HG02884 (cell line): ENCODE measurements at regions not wholly inside any gene's neighbourhood (a gene's known extent, or its start where the extent isn't known, plus 50 kb on each side); places are given as distances from the start of the nearest gene placed in this dataset.

Source experiments
- ATAC-seq: cut with Tn5 transposase; IDR thresholded peaks from one replicate; pipeline ENCODE4 v1.9.1; 2021; ENCODE audit warnings: mild to moderate bottlenecking, moderate library complexity; ENCODE audit not compliant: unreplicated experiment

DNA sequence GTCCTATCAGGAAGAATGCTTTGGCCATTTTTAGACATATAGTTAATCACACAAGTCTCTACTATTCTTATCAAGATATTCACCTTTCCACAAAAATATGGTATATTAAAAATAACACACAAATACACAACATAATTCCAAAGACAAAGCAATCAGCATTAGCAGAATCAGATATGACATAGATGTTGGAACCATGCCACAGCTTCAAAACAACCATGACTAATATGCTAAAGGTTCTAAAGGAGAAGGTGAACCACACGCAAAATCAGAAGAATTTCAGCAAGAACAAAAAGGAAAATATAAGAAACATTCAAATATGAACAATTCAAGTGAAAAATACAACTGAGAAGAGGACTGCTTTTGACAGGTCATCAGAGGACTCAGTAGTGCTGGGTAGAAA is 670.2 kb upstream of the SORCS1 start:
- no peak for ATAC-seq

DNA sequence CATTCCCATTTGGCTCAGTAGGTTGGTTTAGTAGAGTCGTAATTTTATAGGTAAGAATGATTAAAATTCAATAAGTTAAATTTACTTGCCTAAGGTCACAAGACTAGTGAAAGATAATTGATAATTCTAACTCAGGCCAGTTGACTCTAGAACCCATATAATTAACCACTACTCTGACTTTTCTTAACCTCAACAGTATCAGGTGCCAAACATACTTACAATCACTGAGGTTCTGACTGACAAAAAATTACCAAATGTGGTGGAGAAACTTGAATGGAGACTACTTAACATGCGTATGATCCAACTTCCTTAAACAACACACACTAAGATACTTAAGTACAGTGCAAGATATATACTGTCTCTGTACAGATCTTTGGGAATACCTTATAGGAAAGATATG is 667.3 kb upstream of the SORCS1 start:
- no peak for ATAC-seq

DNA sequence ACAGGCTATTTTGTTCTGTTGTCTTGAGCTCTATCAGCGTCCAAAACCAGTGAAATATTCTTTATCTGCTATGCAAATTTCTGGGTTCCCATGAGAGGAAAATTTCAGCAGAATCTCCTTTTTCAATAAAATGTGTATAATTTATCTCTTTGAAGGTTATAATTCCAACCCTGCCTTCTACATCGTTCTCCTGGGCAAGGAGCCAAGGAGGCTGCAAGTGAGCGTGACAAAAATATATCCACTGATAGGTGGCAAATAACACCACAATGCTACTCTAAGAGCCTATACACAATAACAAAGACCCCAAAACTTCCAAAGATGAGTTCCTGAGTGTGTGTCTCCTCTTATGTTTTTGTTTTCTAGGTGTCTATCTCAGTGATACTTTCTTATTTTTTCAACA is 664.7 kb upstream of the SORCS1 start:
- ATAC-seq = no peak

DNA sequence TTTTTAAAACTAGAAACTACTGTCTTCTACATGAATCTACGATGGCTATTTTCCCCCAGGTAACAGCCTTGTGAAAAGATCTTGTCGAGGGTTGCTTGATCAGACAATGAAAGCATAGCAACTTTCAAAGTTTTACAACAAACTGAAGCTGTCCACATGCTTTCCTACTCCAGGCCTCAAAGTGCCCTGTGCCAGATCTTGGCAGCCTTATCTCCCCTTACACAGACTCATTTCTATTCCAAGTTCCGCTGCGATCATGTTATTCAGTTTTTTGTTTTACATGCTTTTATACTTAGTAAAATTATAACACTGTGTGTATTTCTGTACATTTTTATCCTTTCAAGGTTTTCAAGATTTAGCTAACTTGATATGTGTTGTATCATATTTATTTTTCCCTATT is 661.7 kb upstream of the SORCS1 start:
- ATAC-seq = no peak

DNA sequence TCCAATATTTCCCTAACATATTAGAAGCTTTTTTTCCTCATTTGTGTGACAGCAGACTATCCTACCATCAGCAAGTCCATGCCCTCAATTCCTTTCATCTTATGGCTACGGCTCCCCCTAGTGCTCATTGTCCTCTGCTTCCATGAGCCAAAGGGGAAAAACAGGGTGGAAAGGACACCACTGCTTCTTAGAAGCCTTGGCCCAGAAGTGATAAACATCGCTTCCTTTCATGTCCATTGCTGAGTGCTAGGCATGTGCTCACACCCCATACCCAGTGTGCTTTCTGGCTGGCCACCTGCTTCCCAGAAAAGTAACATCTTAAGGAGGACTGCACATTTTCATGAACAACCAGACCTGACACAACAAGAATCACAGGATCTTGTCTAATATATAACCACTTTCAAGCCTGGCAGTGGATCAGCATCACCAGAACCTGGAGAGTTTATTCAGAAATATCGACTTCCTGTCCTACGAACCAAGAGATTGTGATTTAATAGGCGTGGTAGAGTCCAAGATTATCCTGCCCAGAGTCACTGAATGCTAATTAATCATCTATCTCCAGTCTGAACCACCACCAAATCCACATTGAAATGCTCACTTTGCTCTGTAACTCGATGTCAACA is 650.5 kb upstream of the SORCS1 start:
- no peak for ATAC-seq

DNA sequence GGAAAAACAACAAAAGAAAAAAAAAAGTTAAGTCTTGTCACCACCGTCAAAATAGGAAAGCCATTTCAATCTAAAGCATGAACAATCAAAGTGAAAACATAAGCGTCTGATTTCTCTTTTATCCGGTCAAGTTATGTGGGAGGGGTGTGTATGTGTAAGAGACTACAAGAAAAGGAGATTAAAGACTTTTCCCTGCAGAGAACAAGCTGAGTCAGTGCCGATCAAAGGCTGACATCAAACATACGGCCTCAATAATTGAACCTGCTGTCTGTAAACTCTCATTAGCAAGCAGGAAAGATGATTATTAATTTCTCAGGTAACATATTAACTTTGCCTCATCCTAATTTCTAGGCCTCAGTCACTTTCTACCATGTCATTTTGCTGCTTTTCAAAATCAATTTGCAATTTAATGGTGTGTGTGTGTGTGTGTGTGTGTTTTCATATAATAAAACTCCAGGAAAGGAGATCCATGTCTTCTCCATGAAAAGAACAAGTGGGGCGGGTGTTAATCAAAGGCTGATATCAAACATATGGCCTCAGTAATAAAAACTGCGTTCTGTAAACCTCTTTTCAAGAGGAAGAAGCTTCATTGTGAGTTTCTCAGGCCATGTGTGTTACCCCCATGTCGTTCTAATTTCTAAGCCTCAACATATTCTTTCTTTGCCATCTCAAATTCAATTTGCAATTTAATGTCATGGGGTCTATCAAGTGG is 649.1 kb upstream of the SORCS1 start:
- ATAC-seq = no peak

DNA sequence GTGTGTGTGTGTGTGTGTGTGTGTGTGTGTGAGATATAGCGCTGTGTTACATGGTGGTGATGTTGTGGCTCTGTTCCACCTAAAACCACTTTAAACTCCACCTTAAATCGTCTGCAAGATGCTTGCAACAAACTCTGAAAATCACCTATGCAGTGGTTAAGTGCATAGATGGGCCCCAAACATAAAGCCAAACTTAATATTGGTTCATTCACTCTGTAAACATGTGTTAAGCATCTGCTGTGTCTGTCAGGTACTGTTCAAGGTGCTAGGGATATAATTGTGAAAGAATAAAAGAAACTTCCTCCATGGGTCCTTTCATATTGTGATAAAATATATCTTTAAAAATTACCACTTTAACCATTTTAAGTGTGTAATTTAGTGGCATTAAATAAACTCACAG is 645.4 kb upstream of the SORCS1 start:
- ATAC-seq = no peak

DNA sequence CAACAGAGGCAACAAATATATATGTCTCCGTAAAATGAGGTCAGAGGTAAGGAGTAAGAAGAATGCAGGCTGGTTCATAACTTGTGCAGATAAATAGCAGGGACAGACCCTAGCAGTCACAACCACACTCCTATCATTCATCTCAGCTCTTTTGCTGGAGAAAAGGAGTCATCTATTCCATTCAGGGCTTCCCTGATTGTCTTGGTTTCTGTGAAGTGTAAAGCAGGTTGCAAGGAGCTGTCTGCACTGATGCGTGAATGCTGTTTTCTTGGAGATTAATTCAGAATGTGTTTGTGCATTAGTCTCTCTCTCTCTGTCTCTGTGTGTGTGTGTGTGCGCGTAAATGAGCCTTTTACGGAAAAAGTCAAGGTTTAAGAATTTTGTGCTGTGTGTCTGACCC is 643.3 kb upstream of the SORCS1 start:
- ATAC-seq = no peak

DNA sequence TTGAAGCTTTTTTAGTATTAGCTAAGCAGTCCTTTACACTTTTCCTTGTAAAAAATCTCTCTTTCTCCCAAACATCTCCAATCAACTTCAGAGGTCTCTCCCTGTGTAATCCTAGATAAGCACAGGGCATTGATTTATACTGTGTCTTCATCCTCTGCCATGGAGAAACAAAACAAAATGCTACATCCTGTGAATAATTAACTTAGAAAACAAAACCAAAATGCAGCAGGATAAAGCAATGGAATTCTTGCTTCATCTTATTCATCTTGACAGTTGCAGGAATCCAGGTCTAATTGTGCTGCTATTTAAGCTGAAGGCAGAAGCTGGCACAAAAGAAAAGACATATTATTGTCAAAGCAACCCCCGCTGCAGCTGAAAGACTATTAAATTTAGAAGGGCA is 641.5 kb upstream of the SORCS1 start:
- ATAC-seq = no peak

DNA sequence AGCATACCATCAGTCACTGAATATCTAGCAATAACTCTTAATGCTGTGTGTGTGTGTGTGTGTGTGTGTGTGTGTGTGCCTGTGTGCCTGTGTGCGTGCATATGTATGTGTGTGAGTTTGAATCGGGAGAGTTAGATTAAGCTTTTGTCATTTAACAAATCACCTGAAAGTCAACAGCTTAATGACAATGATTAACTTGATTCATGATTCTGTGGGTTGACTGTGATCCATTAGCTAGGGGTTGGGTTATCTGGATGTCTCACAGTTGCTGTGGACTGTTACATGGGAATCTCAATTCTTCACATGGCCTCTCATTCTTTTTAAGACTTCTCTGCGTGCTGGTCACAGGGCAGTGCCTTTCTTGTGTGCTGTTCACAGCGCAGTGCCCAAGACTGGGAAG is 639.0 kb upstream of the SORCS1 start:
- no peak for ATAC-seq

DNA sequence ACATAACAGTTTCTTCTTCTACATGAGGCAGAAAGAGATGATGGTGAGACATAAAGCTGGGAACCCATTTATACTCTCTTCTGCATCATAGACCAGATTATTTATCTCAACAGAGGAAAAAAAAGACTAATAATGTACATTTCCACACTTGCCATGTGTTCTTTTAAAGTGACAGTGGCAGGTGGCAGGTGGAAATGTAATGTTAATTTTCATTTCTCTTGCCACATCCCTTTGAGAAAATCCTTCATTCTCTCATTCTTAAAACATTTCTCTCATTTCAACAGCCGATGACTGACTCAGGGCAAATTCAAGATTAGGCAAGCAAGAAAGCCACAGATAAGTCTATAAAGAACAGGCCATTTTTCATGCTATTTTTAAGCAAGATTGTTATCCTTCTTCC is 635.6 kb upstream of the SORCS1 start:
- no peak for ATAC-seq

DNA sequence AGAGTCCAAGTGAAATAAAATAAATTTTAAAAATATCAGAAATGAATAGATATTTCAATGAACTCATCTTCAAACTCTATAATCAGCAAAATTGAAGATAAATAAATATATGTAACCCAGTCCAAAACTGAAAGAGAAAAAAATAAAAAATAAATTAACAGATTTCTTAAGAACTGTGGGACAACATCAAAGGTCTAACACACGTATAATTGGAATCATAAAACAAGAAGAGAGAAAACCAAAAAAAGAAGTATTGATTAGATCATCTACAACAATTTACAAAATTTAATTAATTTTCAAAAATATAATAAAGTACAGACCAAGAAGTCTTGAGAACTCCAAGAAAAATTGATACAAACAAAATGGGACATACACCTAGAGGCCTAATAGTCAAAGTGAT is 625.8 kb upstream of the SORCS1 start:
- no peak for ATAC-seq

DNA sequence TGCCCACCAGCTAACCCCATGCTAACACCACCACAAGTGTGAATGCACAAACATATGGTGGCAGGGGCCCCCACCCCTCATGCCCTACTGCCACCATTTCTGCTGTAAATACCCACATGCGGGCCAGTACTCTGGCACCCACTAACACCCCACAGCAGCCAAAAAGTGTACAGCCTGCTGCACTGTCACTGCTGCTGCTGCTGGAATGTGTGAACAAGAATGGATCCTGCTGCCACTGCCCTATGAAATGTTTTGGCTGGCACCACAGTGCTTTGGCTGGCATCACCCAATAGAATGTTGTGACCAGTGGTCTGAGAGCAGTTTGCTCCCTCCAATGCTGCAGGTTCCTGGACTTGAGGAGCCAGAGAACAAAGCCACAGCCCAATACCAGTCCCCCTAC is 606.6 kb upstream of the SORCS1 start:
- ATAC-seq = no peak

DNA sequence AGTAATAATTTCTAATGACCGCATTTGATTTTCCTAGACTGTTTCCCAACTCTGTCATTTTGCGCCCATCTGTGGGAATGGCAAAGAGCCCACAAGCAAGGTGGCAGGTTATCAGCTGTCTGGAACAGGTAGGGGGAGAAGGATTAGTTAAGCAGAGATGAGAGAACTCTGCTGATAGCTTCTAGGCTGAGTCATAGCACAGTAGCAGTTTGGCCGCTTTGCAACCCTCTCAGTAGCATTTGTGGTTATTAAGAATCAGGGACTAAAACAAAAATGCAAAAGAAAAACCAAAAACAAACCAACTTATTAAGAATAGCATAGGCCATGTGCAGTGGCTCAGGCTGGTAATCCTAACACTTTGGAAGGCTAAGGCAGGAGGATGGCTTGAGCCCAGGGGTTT is 602.7 kb upstream of the SORCS1 start:
- no peak for ATAC-seq

DNA sequence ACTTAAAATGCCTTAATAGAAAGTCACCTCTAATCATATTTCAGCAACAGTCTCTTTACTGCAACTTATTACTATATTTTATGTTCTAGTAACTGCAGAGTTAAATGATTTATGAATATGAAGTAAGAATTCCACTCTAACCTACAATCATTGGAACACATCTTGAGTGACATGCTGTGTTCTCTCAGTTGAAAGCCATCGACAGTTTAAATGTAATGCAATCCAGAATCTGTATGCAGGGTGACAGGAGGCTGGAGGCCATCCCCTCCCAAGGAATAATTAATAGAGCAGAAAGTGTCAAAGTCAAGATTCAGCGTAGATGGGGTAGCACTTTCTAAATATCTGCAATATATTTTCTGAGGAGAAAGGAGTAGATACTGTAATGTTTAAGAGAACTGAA is 590.3 kb upstream of the SORCS1 start:
- no peak for ATAC-seq

DNA sequence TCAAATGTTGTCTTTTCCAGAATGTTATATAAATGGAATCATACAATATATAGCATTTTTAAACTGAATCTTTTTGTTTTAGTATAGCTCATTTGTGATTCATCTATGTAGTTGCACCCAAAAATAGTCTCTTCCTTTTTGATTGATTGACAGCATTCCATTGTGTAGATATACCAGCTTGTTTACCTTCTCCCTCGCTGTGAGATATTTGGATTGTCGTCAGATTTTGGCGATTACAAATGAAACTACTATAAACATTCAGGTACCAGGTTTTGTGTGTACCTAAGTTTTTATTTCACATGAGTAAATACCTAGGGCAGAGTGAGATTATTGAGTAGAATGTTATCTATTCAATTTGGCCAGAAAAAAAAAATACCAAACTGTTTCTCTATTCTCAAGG is 584.7 kb upstream of the SORCS1 start:
- ATAC-seq = no peak

DNA sequence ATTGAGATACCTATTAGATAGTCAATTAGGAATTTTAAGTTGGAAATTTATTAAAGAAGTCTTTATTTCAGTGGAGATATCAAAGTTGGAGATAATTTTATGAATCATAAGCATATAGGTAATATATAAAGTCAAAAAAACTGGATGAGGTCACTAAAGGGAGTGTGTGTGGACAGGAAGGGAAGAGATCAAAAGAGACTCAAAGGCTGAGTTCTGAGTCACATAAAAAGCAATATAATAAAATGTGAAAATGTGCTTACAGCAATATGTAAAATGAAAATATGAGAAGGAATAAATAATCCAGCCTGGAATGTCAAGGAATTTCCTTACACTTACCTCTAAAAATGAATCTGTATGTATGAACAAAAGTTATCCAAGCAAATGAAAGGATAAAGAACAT is 583.3 kb upstream of the SORCS1 start:
- no peak for ATAC-seq

DNA sequence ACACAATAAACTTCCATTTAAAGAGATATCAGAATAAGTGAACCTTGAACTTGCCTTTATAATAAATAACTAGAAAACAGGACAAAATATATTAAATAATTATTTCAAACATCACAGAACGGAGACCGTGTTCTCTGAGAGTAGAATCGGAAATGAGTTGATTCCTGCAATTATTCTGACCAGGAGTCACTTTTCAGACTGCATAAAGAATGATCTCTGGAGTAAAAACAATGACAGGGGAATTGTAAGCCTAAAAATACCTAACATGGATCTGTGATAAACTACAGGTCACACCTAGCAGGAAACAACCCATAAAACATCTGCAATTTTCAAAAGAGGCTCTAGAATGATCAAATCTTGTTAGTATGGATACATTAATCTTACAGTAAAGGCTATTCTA is 577.5 kb upstream of the SORCS1 start:
- ATAC-seq = no peak

DNA sequence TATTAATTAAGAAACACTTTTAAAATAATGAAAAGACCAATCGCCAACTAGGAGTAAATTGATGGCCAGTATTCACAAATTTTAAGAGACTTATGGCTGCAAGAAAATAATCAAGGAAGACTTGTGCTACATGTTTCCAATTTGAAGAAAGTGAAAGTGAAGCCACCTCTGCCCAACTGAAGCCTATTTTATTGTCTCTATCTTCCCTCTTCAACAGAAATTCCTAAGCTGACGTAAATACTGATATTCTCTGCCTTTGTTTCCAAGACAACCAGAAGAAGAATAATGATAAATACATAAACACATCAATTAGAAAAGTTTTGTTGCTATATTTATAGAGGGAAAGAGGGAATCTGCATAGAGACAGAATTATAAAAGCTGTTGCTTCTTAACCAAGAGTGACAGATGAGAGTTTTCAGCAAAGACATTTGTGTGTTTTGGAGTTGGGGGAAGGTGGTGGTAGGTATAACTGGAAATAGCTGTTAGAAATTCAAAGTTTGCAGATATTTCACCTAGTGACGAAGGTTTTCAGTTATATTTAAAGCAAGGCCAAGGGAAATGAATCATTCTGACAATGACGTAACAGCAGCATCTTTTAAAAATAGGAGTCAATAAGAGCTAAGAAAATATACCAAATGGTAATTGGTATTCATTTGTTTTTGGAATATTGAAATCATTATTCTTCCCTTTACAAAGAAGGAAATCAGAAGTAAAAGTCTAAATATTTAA is 576.6 kb upstream of the SORCS1 start:
- no peak for ATAC-seq

DNA sequence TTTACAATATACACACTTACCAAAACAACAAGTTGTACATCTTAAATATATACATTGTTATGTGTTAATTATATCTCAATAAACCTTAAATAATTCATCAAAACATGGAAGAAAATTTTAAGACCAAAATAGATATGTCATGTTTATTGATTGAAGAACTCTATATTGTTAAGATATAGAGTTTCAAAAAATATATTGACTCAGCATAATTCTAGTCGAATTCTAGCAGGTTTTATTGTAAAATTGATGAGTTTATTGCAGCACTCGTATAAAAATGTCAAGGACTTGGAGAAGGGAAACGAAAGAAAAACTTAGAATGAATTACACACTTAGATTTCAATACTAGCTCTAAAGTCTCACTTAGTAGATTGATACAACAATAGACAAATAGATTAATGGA is 575.4 kb upstream of the SORCS1 start:
- ATAC-seq = no peak

DNA sequence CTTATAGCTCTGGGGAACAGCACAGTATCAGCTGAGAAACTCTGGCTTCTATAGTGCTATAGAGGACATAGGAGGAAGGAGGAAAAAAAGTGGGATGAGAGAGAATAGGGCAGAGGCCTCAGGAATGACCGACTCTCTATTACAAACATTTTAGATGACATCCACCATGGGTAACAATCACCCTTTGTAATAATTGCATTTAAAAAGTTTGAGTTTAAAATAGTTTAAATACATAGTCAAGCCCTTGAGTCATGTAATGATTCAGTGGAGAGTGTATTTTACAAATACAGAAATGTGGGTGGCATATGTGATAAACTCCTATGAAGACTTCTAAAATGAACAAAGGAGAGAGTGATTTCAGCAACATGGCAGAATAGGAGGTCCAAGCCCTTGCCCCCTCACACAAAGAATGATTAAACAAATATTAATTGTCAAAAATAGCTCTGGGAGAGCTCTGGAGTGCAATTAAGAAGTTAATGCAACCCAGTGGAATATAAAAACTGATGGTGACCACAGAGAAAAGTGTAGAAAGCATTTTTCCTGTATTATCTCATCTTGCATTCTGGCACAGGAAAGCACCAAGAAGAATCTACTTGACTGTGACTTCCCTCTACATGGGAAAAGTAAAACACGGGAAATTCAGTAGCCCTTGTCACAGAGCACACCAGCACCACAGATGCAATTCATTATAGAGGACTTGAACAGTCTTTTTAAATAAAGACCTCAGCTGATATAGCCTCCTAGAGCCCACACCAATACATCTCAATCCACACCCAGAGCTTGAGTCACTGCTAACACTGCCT is 569.0 kb upstream of the SORCS1 start:
- no peak for ATAC-seq

DNA sequence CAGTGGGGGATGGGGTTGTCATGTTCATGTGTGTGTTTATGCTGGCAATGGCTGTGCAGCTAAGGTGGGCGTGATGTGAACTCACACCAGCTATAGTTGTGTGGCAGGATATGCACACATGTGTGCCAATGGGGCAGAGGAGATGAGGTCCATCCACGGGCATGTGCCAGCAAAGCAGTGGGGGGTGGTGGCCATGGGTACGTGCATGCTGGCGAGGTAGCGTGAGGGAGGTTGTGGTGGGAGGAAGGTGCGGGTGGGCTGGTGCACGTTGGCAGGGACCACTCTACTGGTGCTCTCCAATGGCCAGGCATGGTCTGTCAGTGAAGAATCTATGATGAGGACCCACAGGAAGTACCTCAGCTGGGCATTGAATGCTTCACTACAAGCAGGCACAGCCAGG is 567.5 kb upstream of the SORCS1 start:
- no peak for ATAC-seq
